Spleen (tissue), 11 donors: ENCODE measurements at regions not wholly inside any gene's neighbourhood (a gene's known extent, or its start where the extent isn't known, plus 50 kb on each side); places are given as distances from the start of the nearest gene placed in this dataset.
"Not testable (repeated sequence)": the region's sequence is repeated elsewhere in the genome, so short reads cannot be mapped to it uniquely, and the experiment has no call there.

ENCODE experiments used
- DNase-seq: peaks from one replicate; pipeline ENCODE4 v3.0.0-alpha.2; 2020
- H3K27ac ChIP-seq, 8 donors: fragments of 200-600 bp; sonication (generic) in 7 of 8; 1 replicate in 4 of 8; 2 replicates in 4 of 8; pipeline versions ENCODE4 v1.5.0 to v1.8.0; 2016 to 2021; ENCODE audit warnings: inconsistent platforms in 4 of 8, mild to moderate bottlenecking in 4 of 8, moderate library complexity in 1 of 8
- H3K27me3 ChIP-seq, 7 donors: fragments of 200-600 bp; sonication (generic) in 6 of 7; replicated peaks in 1 of 7; 1 replicate in 4 of 7; 2 replicates in 3 of 7; pipeline versions ENCODE4 v1.5.0 to v1.8.0; 2016 to 2021; ENCODE audit warnings: inconsistent platforms in 3 of 7, mild to moderate bottlenecking in 1 of 7
- H3K36me3 ChIP-seq, 6 donors: fragments of 200-600 bp; sonication (generic) in 5 of 6; 1 replicate in 4 of 6; 2 replicates in 2 of 6; pipeline versions ENCODE4 v1.5.0 to v1.8.0; 2016 to 2021; ENCODE audit warnings: inconsistent platforms in 2 of 6
- H3K4me1 ChIP-seq, 6 donors: fragments of 200-600 bp; sonication (generic) in 5 of 6; 1 replicate in 3 of 6; 2 replicates in 3 of 6; pipeline versions ENCODE4 v1.5.0 to v1.8.0; 2016 to 2021; ENCODE audit warnings: inconsistent platforms in 3 of 6
- H3K4me3 ChIP-seq, 8 donors: fragments of 200-600 bp; sonication (generic) in 7 of 8; 1 replicate in 4 of 8; 2 replicates in 4 of 8; pipeline versions ENCODE4 v1.5.0 to v1.8.0; 2016 to 2021; ENCODE audit warnings: inconsistent platforms in 4 of 8, mild to moderate bottlenecking in 4 of 8, moderate library complexity in 2 of 8
- H3K9me3 ChIP-seq, 8 donors: fragments of 200-600 bp; sonication (generic) in 7 of 8; 1 replicate in 4 of 8; 2 replicates in 4 of 8; pipeline versions ENCODE4 v1.5.0 to v1.8.0; 2016 to 2021; ENCODE audit warnings: inconsistent platforms in 4 of 8
- CTCF ChIP-seq, 11 experiments: fragments of 200-600 bp in 7 of 11; fragments of 450-650 bp in 4 of 11; sonication (generic) in 4 of 11; IDR thresholded peaks in 8 of 11; conservative IDR thresholded peaks in 3 of 11; 1 replicate in 7 of 11; 2 replicates in 4 of 11; pipeline versions ENCODE4 v1.4.0 to v1.8.0; 2016 to 2021; ENCODE audit warnings: antibody characterized with exemption in 11 of 11, inconsistent platforms in 4 of 11, mild to moderate bottlenecking in 1 of 11
- POLR2A ChIP-seq, 3 donors: fragments of 450-650 bp; IDR thresholded peaks; one replicate each; pipeline ENCODE4 v1.5.1; 2017; ENCODE audit warnings: antibody characterized with exemption in 3 of 3, mild to moderate bottlenecking in 1 of 3
- POLR2AphosphoS5 ChIP-seq, 3 donors: sonication (generic); formaldehyde crosslinking; IDR thresholded peaks; one replicate each; pipeline ENCODE4 v1.5.1; 2017; ENCODE audit warnings: antibody characterized with exemption in 3 of 3
- WGBS, 5 donors: extraction: QIAGEN DNeasy Blood & Tissue Kit in 3 of 5; methylation state at CpG; one replicate each; pipeline versions ENCODE4 v1.1.5 to v1.1.7; 2013 to 2018; 5-methylcytosine and 5-hydroxymethylcytosine counted together
- intact Hi-C: fragments of 100-400 bp; cut with DNase I; formaldehyde crosslinking; loops from one replicate; pipeline ENCODE4 v1.15.0; 2023; ENCODE audit warnings: low total_unique reads
- donor health status: healthy with polysubstance abuse.
- donor health status: DM: no; HTN: no; CAD: no; lungs with moderate emphysema.
- donor health status: DM: no; HTN: no; CAD: no.
- donor health status: Bipolar disorder and iron deficiency.
- donor health status: healthy.
- donor health status: DM: no; HTN: no; CAD: no.
- donor health status: DM: yes; HTN: yes; CAD: no.

GRCh38 chr9:115556432-115556831 lies 438.5 kb upstream of the TNC start:
- intact Hi-C loops: no loop called here
- H3K27ac ChIP-seq: no peak overlapping the region
- TF ChIP-seq POLR2AphosphoS5 (IDR thresholded peaks at IDR 0.05) (no peak), POLR2A (IDR thresholded peaks at IDR 0.05) (no peak), CTCF (IDR thresholded peaks at IDR 0.05 in 8 of 11, conservative IDR thresholded peaks at IDR 0.05 in 3 of 11) (no peak)
- peaks cover 0 to 30% (median 20%) of the 10 kb centered on the region in 8 donors for H3K9me3 ChIP-seq
- no peak overlapping the region for H3K4me3 ChIP-seq
- no peak for DNase-seq
- WGBS, 5 donors: 0 to 95% (median 38%) methylated on average over 1 of the region's 1 CpG
- no peaks in the 10 kb centered on the region for H3K4me1 ChIP-seq
- H3K36me3 ChIP-seq: no peaks in the 10 kb centered on the region
- H3K27me3 ChIP-seq: no peaks in the 10 kb centered on the region

- TF ChIP-seq POLR2AphosphoS5 (IDR thresholded peaks at IDR 0.05) (no peak), CTCF (IDR thresholded peaks at IDR 0.05 in 8 of 11, conservative IDR thresholded peaks at IDR 0.05 in 3 of 11) (no peak), POLR2A (IDR thresholded peaks at IDR 0.05) (no peak)
- Histone ChIP-seq H3K27me3 (no peaks in the 10 kb centered on the region), H3K27ac (no peak overlapping the region), H3K4me3 (no peak overlapping the region), H3K36me3 (no peaks in the 10 kb centered on the region), H3K4me1 (no peaks in the 10 kb centered on the region), H3K9me3 (no peaks in the 10 kb centered on the region)
- intact Hi-C loops: no loop called here
- DNase-seq: no peak
- 50 to 59% (median 51%) methylated on average over 1 of the region's 1 CpG for WGBS, 5 donors
Measured at GRCh38 chr9:115575147-115575546, 457.2 kb upstream of the TNC start.

DNA sequence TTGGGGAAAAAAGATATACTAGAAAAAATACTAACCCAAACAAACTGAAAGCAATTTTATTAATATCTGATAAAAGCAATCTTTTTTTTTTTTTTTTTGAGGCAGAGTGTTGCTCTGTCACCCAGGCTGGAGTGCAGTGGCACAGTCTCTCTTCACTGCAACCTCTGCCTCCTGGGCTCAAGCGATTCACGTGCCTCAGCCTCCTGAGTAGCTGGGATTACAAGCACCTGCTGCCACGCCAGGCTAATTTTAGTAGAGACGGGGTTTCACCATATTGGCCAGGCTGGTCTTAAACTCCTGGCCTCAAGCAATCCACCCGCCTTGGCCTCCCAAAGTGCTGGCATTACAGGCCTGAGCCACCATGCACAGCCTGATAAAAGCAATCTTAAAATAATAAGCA lies 467.5 kb upstream of the TNC start:
- DNase-seq, H3K36me3 ChIP-seq, H3K27ac ChIP-seq, H3K4me1 ChIP-seq, H3K4me3 ChIP-seq, intact Hi-C loops, H3K27me3 ChIP-seq: not testable (repeated sequence)
- peaks cover 0 to 15% (median 0%) of the 10 kb centered on the region in 8 donors for H3K9me3 ChIP-seq
- WGBS, 5 donors: 79 to 92% (median 86%) methylated on average over 5 of the region's 5 CpGs

- no peak overlapping the region for H3K27ac ChIP-seq
- H3K4me3 ChIP-seq: no peak overlapping the region
- H3K27me3 ChIP-seq: no peaks in the 10 kb centered on the region
- intact Hi-C loops: no loop called here
- no peak for DNase-seq
- H3K9me3 ChIP-seq: peaks cover 0 to 15% (median 0%) of the 10 kb centered on the region in 8 donors
- no peaks in the 10 kb centered on the region for H3K36me3 ChIP-seq
- WGBS, 5 donors: 86 to 93% (median 91%) methylated on average over 2 of the region's 2 CpGs
- H3K4me1 ChIP-seq: no peaks in the 10 kb centered on the region
- TF ChIP-seq POLR2A (IDR thresholded peaks at IDR 0.05) (no peak), CTCF (IDR thresholded peaks at IDR 0.05 in 8 of 11, conservative IDR thresholded peaks at IDR 0.05 in 3 of 11) (no peak), POLR2AphosphoS5 (IDR thresholded peaks at IDR 0.05) (no peak)
Measured at GRCh38 chr9:115587310-115587709, 469.4 kb upstream of the TNC start.

DNA sequence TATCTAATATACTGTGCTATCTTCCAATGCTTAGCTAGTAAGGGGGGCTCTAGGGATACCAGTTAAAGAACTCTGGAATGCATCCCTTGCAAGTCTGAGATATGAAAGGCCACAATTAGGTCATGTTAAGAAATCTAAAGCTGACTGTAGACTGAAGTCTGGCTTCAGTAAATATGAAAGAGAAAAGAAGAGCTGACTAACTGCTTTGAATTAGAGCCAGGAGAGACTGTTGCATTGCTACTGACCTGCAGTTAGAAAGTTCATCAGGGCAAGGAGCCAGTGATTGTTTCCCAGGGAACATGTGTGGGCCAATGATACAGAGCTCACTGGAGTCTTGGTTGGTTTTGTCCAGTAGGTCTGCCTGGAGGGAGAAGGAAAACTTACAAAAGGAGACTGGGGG lies 472.1 kb upstream of the TNC start:
- Histone ChIP-seq H3K9me3 (peaks cover 0 to 15% (median 0%) of the 10 kb centered on the region in 8 donors), H3K4me1 (no peaks in the 10 kb centered on the region), H3K4me3 (no peak overlapping the region), H3K36me3 (no peaks in the 10 kb centered on the region), H3K27me3 (peaks cover 0 to 15% (median 3%) of the 10 kb centered on the region in 7 donors), H3K27ac (no peak overlapping the region)
- no peak for DNase-seq
- intact Hi-C loops: loop anchor here (5.0 kb wide), 1 partner anchor 982 kb away; no protein-coding TSS in a partner anchor
- TF ChIP-seq POLR2AphosphoS5 (IDR thresholded peaks at IDR 0.05) (no peak), POLR2A (IDR thresholded peaks at IDR 0.05) (no peak), CTCF (IDR thresholded peaks at IDR 0.05 in 8 of 11, conservative IDR thresholded peaks at IDR 0.05 in 3 of 11) (no peak)
